Spleen (tissue), 11 donors: ENCODE measurements at regions not wholly inside any gene's neighbourhood (a gene's known extent, or its start where the extent isn't known, plus 50 kb on each side); places are given as distances from the start of the nearest gene placed in this dataset.

Source experiments
- DNase-seq: peaks from one replicate; pipeline ENCODE4 v3.0.0-alpha.2; 2020
- H3K27ac ChIP-seq, 8 donors: fragments of 200-600 bp; sonication (generic) in 7 of 8; 1 replicate in 4 of 8; 2 replicates in 4 of 8; pipeline versions ENCODE4 v1.5.0 to v1.8.0; 2016 to 2021; ENCODE audit warnings: inconsistent platforms in 4 of 8, mild to moderate bottlenecking in 4 of 8, moderate library complexity in 1 of 8
- H3K27me3 ChIP-seq, 7 donors: fragments of 200-600 bp; sonication (generic) in 6 of 7; replicated peaks in 1 of 7; 1 replicate in 4 of 7; 2 replicates in 3 of 7; pipeline versions ENCODE4 v1.5.0 to v1.8.0; 2016 to 2021; ENCODE audit warnings: inconsistent platforms in 3 of 7, mild to moderate bottlenecking in 1 of 7
- H3K36me3 ChIP-seq, 6 donors: fragments of 200-600 bp; sonication (generic) in 5 of 6; 1 replicate in 4 of 6; 2 replicates in 2 of 6; pipeline versions ENCODE4 v1.5.0 to v1.8.0; 2016 to 2021; ENCODE audit warnings: inconsistent platforms in 2 of 6
- H3K4me1 ChIP-seq, 6 donors: fragments of 200-600 bp; sonication (generic) in 5 of 6; 1 replicate in 3 of 6; 2 replicates in 3 of 6; pipeline versions ENCODE4 v1.5.0 to v1.8.0; 2016 to 2021; ENCODE audit warnings: inconsistent platforms in 3 of 6
- H3K4me3 ChIP-seq, 8 donors: fragments of 200-600 bp; sonication (generic) in 7 of 8; 1 replicate in 4 of 8; 2 replicates in 4 of 8; pipeline versions ENCODE4 v1.5.0 to v1.8.0; 2016 to 2021; ENCODE audit warnings: inconsistent platforms in 4 of 8, mild to moderate bottlenecking in 4 of 8, moderate library complexity in 2 of 8
- H3K9me3 ChIP-seq, 8 donors: fragments of 200-600 bp; sonication (generic) in 7 of 8; 1 replicate in 4 of 8; 2 replicates in 4 of 8; pipeline versions ENCODE4 v1.5.0 to v1.8.0; 2016 to 2021; ENCODE audit warnings: inconsistent platforms in 4 of 8
- CTCF ChIP-seq, 11 experiments: fragments of 200-600 bp in 7 of 11; fragments of 450-650 bp in 4 of 11; sonication (generic) in 4 of 11; IDR thresholded peaks in 8 of 11; conservative IDR thresholded peaks in 3 of 11; 1 replicate in 7 of 11; 2 replicates in 4 of 11; pipeline versions ENCODE4 v1.4.0 to v1.8.0; 2016 to 2021; ENCODE audit warnings: antibody characterized with exemption in 11 of 11, inconsistent platforms in 4 of 11, mild to moderate bottlenecking in 1 of 11
- POLR2A ChIP-seq, 3 donors: fragments of 450-650 bp; IDR thresholded peaks; one replicate each; pipeline ENCODE4 v1.5.1; 2017; ENCODE audit warnings: antibody characterized with exemption in 3 of 3, mild to moderate bottlenecking in 1 of 3
- POLR2AphosphoS5 ChIP-seq, 3 donors: sonication (generic); formaldehyde crosslinking; IDR thresholded peaks; one replicate each; pipeline ENCODE4 v1.5.1; 2017; ENCODE audit warnings: antibody characterized with exemption in 3 of 3
- WGBS, 5 donors: extraction: QIAGEN DNeasy Blood & Tissue Kit in 3 of 5; methylation state at CpG; one replicate each; pipeline versions ENCODE4 v1.1.5 to v1.1.7; 2013 to 2018; 5-methylcytosine and 5-hydroxymethylcytosine counted together
- intact Hi-C: fragments of 100-400 bp; cut with DNase I; formaldehyde crosslinking; loops from one replicate; pipeline ENCODE4 v1.15.0; 2023; ENCODE audit warnings: low total_unique reads
- donor health status: healthy with polysubstance abuse.
- donor health status: DM: no; HTN: no; CAD: no; lungs with moderate emphysema.
- donor health status: DM: no; HTN: no; CAD: no.
- donor health status: Bipolar disorder and iron deficiency.
- donor health status: healthy.
- donor health status: DM: no; HTN: no; CAD: no.
- donor health status: DM: yes; HTN: yes; CAD: no.

- H3K9me3 ChIP-seq, result peaks cover 10 to 32% (median 29%) of the 10 kb centered on the region in 8 donors
- DNase-seq, result no peak
Observed at GRCh38 chr20:40532103-40532502, 156.9 kb downstream of the MAFB start.

GRCh38 chr20:40525351-40525750 is 163.7 kb downstream of the MAFB start:
- peaks cover 0 to 15% (median 8%) of the 10 kb centered on the region in 8 donors for H3K9me3 ChIP-seq
- no peak for DNase-seq
- no peak for TF ChIP-seq POLR2AphosphoS5 (IDR thresholded peaks at IDR 0.05)
- no peak for TF ChIP-seq POLR2A (IDR thresholded peaks at IDR 0.05)
- TF ChIP-seq CTCF (IDR thresholded peaks at IDR 0.05 in 8 of 11, conservative IDR thresholded peaks at IDR 0.05 in 3 of 11), result no peak
- 80 to 90% (median 88%) methylated on average over 4 of the region's 4 CpGs for WGBS, 5 donors
- intact Hi-C loops, result no loop called here
- H3K4me3 ChIP-seq, result no peak overlapping the region
- H3K27ac ChIP-seq, result no peak overlapping the region
- H3K27me3 ChIP-seq, result no peaks in the 10 kb centered on the region
- H3K36me3 ChIP-seq, result no peaks in the 10 kb centered on the region
- no peaks in the 10 kb centered on the region for H3K4me1 ChIP-seq

More at GRCh38 chr20:40532103-40532502, 156.9 kb downstream of the MAFB start:
- Histone ChIP-seq H3K36me3 (no peaks in the 10 kb centered on the region), H3K4me1 (no peaks in the 10 kb centered on the region), H3K4me3 (no peak overlapping the region), H3K27ac (no peak overlapping the region), H3K27me3 (no peaks in the 10 kb centered on the region)
- WGBS, 5 donors, result 68 to 77% (median 72%) methylated on average over 4 of the region's 4 CpGs
- intact Hi-C loops, result no loop called here
- TF ChIP-seq POLR2AphosphoS5 (IDR thresholded peaks at IDR 0.05), result no peak
- TF ChIP-seq POLR2A (IDR thresholded peaks at IDR 0.05), result no peak
- no peak for TF ChIP-seq CTCF (IDR thresholded peaks at IDR 0.05 in 8 of 11, conservative IDR thresholded peaks at IDR 0.05 in 3 of 11)

- Histone ChIP-seq H3K9me3 (peaks cover 0 to 13% (median 7%) of the 10 kb centered on the region in 8 donors), H3K4me1 (no peaks in the 10 kb centered on the region), H3K27ac (no peak overlapping the region), H3K4me3 (no peak overlapping the region), H3K36me3 (no peaks in the 10 kb centered on the region), H3K27me3 (peaks cover 0 to 4% (median 0%) of the 10 kb centered on the region in 7 donors)
- 83 to 95% (median 89%) methylated on average over 2 of the region's 2 CpGs for WGBS, 5 donors
- DNase-seq, result no peak
- TF ChIP-seq POLR2AphosphoS5 (IDR thresholded peaks at IDR 0.05), result no peak
- TF ChIP-seq CTCF (IDR thresholded peaks at IDR 0.05 in 8 of 11, conservative IDR thresholded peaks at IDR 0.05 in 3 of 11), result no peak
- TF ChIP-seq POLR2A (IDR thresholded peaks at IDR 0.05), result no peak
- intact Hi-C loops, result no loop called here
Observed at GRCh38 chr20:40524071-40524470, 165.0 kb downstream of the MAFB start.

- peaks cover 0 to 4% (median 0%) of the 10 kb centered on the region in 7 donors for H3K27me3 ChIP-seq
- H3K27ac ChIP-seq, result no peak overlapping the region
- H3K36me3 ChIP-seq, result no peaks in the 10 kb centered on the region
- intact Hi-C loops, result no loop called here
- no peak overlapping the region for H3K4me3 ChIP-seq
- DNase-seq, result no peak
- no peak for TF ChIP-seq POLR2AphosphoS5 (IDR thresholded peaks at IDR 0.05)
- no peak for TF ChIP-seq CTCF (IDR thresholded peaks at IDR 0.05 in 8 of 11, conservative IDR thresholded peaks at IDR 0.05 in 3 of 11)
- TF ChIP-seq POLR2A (IDR thresholded peaks at IDR 0.05), result no peak
- H3K9me3 ChIP-seq, result peaks cover 0 to 13% (median 7%) of the 10 kb centered on the region in 8 donors
- H3K4me1 ChIP-seq, result peaks cover 0 to 5% (median 0%) of the 10 kb centered on the region in 6 donors
- WGBS, 5 donors, result 79 to 100% (median 87%) methylated on average over 1 of the region's 1 CpG
Observed at GRCh38 chr20:40522405-40522804, 166.6 kb downstream of the MAFB start.
